NT2/D1 (cell line): ENCODE measurements at regions not wholly inside any gene's neighbourhood (a gene's known extent, or its start where the extent isn't known, plus 50 kb on each side); places are given as distances from the start of the nearest gene placed in this dataset.

Experiments used
- DNase-seq: peaks from one replicate; pipeline ENCODE4 v3.0.0-alpha.2; 2011; ENCODE audit warnings: low read depth, low spot score
- H3K27me3 ChIP-seq: 2 replicates; pipeline ENCODE4 v1.6.0; 2011; ENCODE audit warnings: mild to moderate bottlenecking; ENCODE audit not compliant: insufficient read length, insufficient read depth
- H3K36me3 ChIP-seq: 2 replicates; pipeline ENCODE4 v1.6.1; 2011; ENCODE audit warnings: mild to moderate bottlenecking, low read length, mixed read lengths; ENCODE audit not compliant: insufficient read depth, insufficient read length
- H3K4me1 ChIP-seq: 2 replicates; pipeline ENCODE4 v1.5.1; 2011; ENCODE audit not compliant: insufficient read depth, insufficient read length
- H3K4me3 ChIP-seq: 2 replicates; pipeline ENCODE4 v1.5.1; 2011; ENCODE audit warnings: low read depth; ENCODE audit not compliant: insufficient read length
- H3K9ac ChIP-seq: 2 replicates; pipeline ENCODE4 v1.6.0; 2011; ENCODE audit warnings: low read depth; ENCODE audit not compliant: insufficient read length
- H3K9me3 ChIP-seq: 2 replicates; pipeline ENCODE4 v1.5.1; 2011; ENCODE audit warnings: mild to moderate bottlenecking, low read length; ENCODE audit not compliant: insufficient read depth
- SUZ12 ChIP-seq: IDR thresholded peaks from 2 replicates; pipeline ENCODE4 v1.6.1; 2011; ENCODE audit not compliant: insufficient read length, insufficient read depth; ENCODE audit errors: extremely low read depth
- YY1 ChIP-seq: IDR thresholded peaks from 2 replicates; pipeline ENCODE4 v1.6.1; 2011; ENCODE audit not compliant: insufficient read length, insufficient read depth
- ZNF274 ChIP-seq: IDR thresholded peaks from 2 replicates; pipeline ENCODE4 v1.6.1; 2011; ENCODE audit warnings: mild to moderate bottlenecking, low read depth, low read length

- H3K9me3 ChIP-seq: peaks cover 6% of the 10 kb centered on the region; the same call in 1 of the 2 replicates
- H3K36me3 ChIP-seq: no peaks in the 10 kb centered on the region
- H3K9ac ChIP-seq: no peak overlapping the region
- H3K4me3 ChIP-seq: no peak overlapping the region
- TF ChIP-seq SUZ12: no peak
- TF ChIP-seq YY1: no peak
- TF ChIP-seq ZNF274: no peak
- no peaks in the 10 kb centered on the region for H3K4me1 ChIP-seq
- no peak for DNase-seq
- no peaks in the 10 kb centered on the region for H3K27me3 ChIP-seq
Observed at GRCh38 chr12:19719672-19720071, 280.4 kb downstream of the AEBP2 start.

DNA sequence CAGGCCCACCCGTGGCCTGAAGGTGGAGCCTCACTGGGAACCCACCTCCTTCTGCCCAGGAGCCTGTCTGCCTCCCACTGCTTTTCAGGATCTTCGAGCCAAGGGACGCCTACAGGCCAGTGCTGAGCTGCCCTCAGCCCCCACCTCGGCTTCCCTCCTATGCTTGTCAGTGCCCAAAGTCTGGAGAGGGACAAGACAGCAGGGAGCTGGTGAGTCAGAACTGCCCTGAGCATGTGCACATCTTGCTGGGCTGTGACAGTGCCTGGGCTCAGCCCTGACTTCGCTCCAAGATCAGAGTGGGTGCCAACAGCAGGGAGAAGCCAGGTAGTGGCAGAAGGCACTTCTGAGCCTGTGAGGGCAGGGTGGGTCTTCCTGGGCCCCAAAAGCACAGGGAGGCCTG, 286.8 kb downstream of the AEBP2 start:
- no peak for DNase-seq
- Histone ChIP-seq H3K9ac (no peak overlapping the region), H3K9me3 (peaks cover 27% of the 10 kb centered on the region; the same call in 1 of the 2 replicates), H3K27me3 (no peaks in the 10 kb centered on the region), H3K4me1 (no peaks in the 10 kb centered on the region), H3K36me3 (no peaks in the 10 kb centered on the region), H3K4me3 (no peak overlapping the region)
- TF ChIP-seq YY1 (no peak), ZNF274 (no peak), SUZ12 (no peak)

GRCh38 chr12:19726592-19726991, 287.3 kb downstream of the AEBP2 start:
- no peaks in the 10 kb centered on the region for H3K27me3 ChIP-seq
- no peak overlapping the region for H3K4me3 ChIP-seq
- no peak for DNase-seq
- no peak overlapping the region for H3K9ac ChIP-seq
- TF ChIP-seq YY1 (no peak), ZNF274 (no peak), SUZ12 (no peak)
- peaks cover 27% of the 10 kb centered on the region; the same call in 1 of the 2 replicates for H3K9me3 ChIP-seq
- no peaks in the 10 kb centered on the region for H3K4me1 ChIP-seq
- no peaks in the 10 kb centered on the region for H3K36me3 ChIP-seq

DNA sequence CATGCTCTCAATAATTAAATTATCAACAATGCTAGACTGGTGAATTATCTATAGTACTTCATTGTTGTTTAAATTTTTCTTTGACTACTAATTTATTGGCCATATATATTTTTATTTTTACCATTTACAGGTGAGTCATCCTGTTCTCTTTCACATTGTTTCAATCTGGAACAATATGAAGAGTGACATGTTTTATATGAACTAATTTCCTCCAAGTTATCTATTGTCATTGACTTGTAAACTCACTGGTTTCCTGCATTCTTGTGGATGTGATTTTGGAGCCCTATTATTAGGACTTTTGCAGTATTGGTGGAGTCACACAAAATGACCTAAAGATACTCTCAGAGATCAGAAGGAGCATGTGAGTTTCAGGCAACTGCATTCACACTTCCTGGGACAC, 297.7 kb downstream of the AEBP2 start:
- no peak for DNase-seq
- no peak overlapping the region for H3K9ac ChIP-seq

GRCh38 chr12:19739195-19739776, 300.0 kb downstream of the AEBP2 start:
- TF ChIP-seq YY1 (no peak), SUZ12 (no peak), ZNF274 (no peak)
- H3K4me1 ChIP-seq: no peaks in the 10 kb centered on the region
- no peaks in the 10 kb centered on the region for H3K27me3 ChIP-seq
- H3K9ac ChIP-seq: no peak overlapping the region
- DNase-seq: peak; percentile 87
- H3K36me3 ChIP-seq: no peaks in the 10 kb centered on the region
- peaks cover 12% of the 10 kb centered on the region for H3K9me3 ChIP-seq
- H3K4me3 ChIP-seq: no peak overlapping the region

More for the DNA sequence above, 297.7 kb downstream of the AEBP2 start:
- H3K27me3 ChIP-seq: no peaks in the 10 kb centered on the region
- no peak for TF ChIP-seq ZNF274
- no peak for TF ChIP-seq YY1
- TF ChIP-seq SUZ12: no peak
- peaks cover 12% of the 10 kb centered on the region for H3K9me3 ChIP-seq
- H3K4me3 ChIP-seq: no peak overlapping the region
- H3K36me3 ChIP-seq: no peaks in the 10 kb centered on the region
- H3K4me1 ChIP-seq: no peaks in the 10 kb centered on the region

GRCh38 chr12:19740472-19741131, 301.3 kb downstream of the AEBP2 start:
- DNase-seq: no peak
- Histone ChIP-seq H3K4me1 (no peaks in the 10 kb centered on the region), H3K36me3 (no peaks in the 10 kb centered on the region), H3K9ac (no peak overlapping the region), H3K9me3 (no peaks in the 10 kb centered on the region), H3K27me3 (no peaks in the 10 kb centered on the region), H3K4me3 (no peak overlapping the region)
- no peak for TF ChIP-seq YY1
- no peak for TF ChIP-seq SUZ12

- TF ChIP-seq YY1: no peak
- TF ChIP-seq ZNF274: no peak
- TF ChIP-seq SUZ12: no peak
- no peak overlapping the region for H3K9ac ChIP-seq
- H3K27me3 ChIP-seq: no peaks in the 10 kb centered on the region
- no peaks in the 10 kb centered on the region for H3K4me1 ChIP-seq
- no peaks in the 10 kb centered on the region for H3K36me3 ChIP-seq
- H3K9me3 ChIP-seq: no peaks in the 10 kb centered on the region
- no peak for DNase-seq
- no peak overlapping the region for H3K4me3 ChIP-seq
Observed at GRCh38 chr12:19741132-19741489, 301.8 kb downstream of the AEBP2 start.
